Astrocyte (in vitro differentiated cells and primary cell): ENCODE measurements at regions not wholly inside any gene's neighbourhood (a gene's known extent, or its start where the extent isn't known, plus 50 kb on each side); places are given as distances from the start of the nearest gene placed in this dataset.
"Not testable (repeated sequence)": the region's sequence is repeated elsewhere in the genome, so short reads cannot be mapped to it uniquely, and the experiment has no call there.

ENCODE experiments used
- DNase-seq: peaks from one replicate; pipeline ENCODE4 v3.0.0-alpha.2; 2010; ENCODE audit warnings: low read depth
- FAIRE-seq: peaks from 2 replicates; lab custom pipeline; 2011; peaks lifted over from hg19 to GRCh38; lab: Jason Lieb, UNC
- H2AFZ ChIP-seq: 2 replicates; pipeline ENCODE4 v1.6.0; 2012; ENCODE audit warnings: low read depth, low read length, inconsistent platforms
- H3K27ac ChIP-seq: 2 replicates; pipeline ENCODE4 v1.5.1; 2011; ENCODE audit warnings: low read depth, low read length, inconsistent platforms
- H3K27me3 ChIP-seq: 2 replicates; pipeline ENCODE4 v1.6.0; 2011; ENCODE audit warnings: low read length, inconsistent platforms; ENCODE audit not compliant: insufficient read depth
- H3K36me3 ChIP-seq: 2 replicates; pipeline ENCODE4 v1.5.1; 2011; ENCODE audit warnings: low read length, inconsistent platforms; ENCODE audit not compliant: insufficient read depth
- H3K4me1 ChIP-seq: 2 replicates; pipeline ENCODE4 v1.5.1; 2011; ENCODE audit warnings: low read length, inconsistent platforms; ENCODE audit not compliant: insufficient read depth
- H3K4me2 ChIP-seq: 2 replicates; pipeline ENCODE4 v1.6.0; 2012; ENCODE audit warnings: low read length, inconsistent platforms
- H3K4me3 ChIP-seq: 2 replicates; pipeline ENCODE4 v1.5.1; 2011; ENCODE audit warnings: low read depth, mild to moderate bottlenecking, low read length, inconsistent platforms; ENCODE audit not compliant: insufficient read depth
- H3K79me2 ChIP-seq: 2 replicates; pipeline ENCODE4 v1.6.0; 2012; ENCODE audit warnings: mild to moderate bottlenecking, low read length, inconsistent platforms; ENCODE audit not compliant: insufficient read depth
- H3K9ac ChIP-seq: 2 replicates; pipeline ENCODE4 v1.6.0; 2012; ENCODE audit warnings: mild to moderate bottlenecking, low read length, inconsistent platforms
- H3K9me3 ChIP-seq: 2 replicates; pipeline ENCODE4 v1.5.1; 2012; ENCODE audit warnings: low read depth, mild to moderate bottlenecking, low read length, inconsistent platforms; ENCODE audit not compliant: insufficient read depth
- H4K20me1 ChIP-seq: 2 replicates; pipeline ENCODE4 v1.6.0; 2012; ENCODE audit warnings: low read length, inconsistent platforms; ENCODE audit not compliant: insufficient read depth
- H3K27ac Mint-ChIP-seq: one replicate; pipeline ENCODE4 v1.8.0; 2021; ENCODE audit warnings: mild to moderate bottlenecking, mixed read lengths; ENCODE audit not compliant: unreplicated experiment
- H3K27me3 Mint-ChIP-seq: one replicate; pipeline ENCODE4 v1.8.0; 2021; ENCODE audit warnings: low read depth, mixed read lengths; ENCODE audit not compliant: unreplicated experiment
- H3K36me3 Mint-ChIP-seq: one replicate; pipeline ENCODE4 v1.8.0; 2021; ENCODE audit warnings: low read depth, mixed read lengths; ENCODE audit not compliant: unreplicated experiment
- H3K4me1 Mint-ChIP-seq: one replicate; pipeline ENCODE4 v1.8.0; 2021; ENCODE audit warnings: low read depth, mixed read lengths; ENCODE audit not compliant: unreplicated experiment
- H3K4me3 Mint-ChIP-seq: one replicate; pipeline ENCODE4 v1.8.0; 2021; ENCODE audit warnings: mild to moderate bottlenecking, moderate library complexity, mixed read lengths; ENCODE audit not compliant: unreplicated experiment
- H3K9me3 Mint-ChIP-seq: one replicate; pipeline ENCODE4 v1.8.0; 2021; ENCODE audit warnings: mild to moderate bottlenecking, mixed read lengths; ENCODE audit not compliant: unreplicated experiment
- CTCF ChIP-seq: IDR thresholded peaks from 2 replicates; pipeline ENCODE4 v1.5.1; 2011; ENCODE audit warnings: low read depth, mild to moderate bottlenecking, inconsistent platforms, low read length, moderate library complexity; ENCODE audit not compliant: insufficient read depth
- EZH2 ChIP-seq: IDR thresholded peaks from 2 replicates; pipeline ENCODE4 v1.6.1; 2012; ENCODE audit warnings: mild to moderate bottlenecking, low read length, inconsistent platforms; ENCODE audit not compliant: insufficient read depth

DNA sequence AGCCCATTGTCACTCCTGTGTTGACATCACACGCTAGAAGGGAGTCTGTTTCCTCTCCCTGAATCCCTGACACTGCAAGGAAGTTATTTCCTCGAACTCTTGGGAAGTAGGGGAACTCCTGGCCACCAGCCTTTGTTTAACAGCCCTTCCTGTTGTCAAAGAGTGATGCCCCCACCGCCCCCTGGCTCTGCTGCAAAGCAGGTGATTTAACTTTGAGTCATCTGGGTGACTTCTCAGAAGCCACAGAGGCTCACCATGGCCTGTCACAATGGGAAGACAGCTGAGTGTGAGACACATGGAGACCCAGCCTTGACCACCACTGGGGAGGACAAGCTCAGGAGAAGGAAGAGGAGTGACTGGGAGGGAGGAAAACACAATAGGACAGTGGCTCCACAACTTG lies 182.8 kb downstream of the PSMG1 start:
- H3K9me3 Mint-ChIP-seq: peaks cover 2% of the 10 kb centered on the region
- no peak overlapping the region for H2AFZ ChIP-seq

GRCh38 chr21:38999161-38999560 lies 184.1 kb downstream of the PSMG1 start:
- Histone ChIP-seq H3K4me2 (no peak overlapping the region), H3K4me3 (no peak overlapping the region), H4K20me1 (no peaks in the 10 kb centered on the region), H3K27me3 (no peaks in the 10 kb centered on the region), H2AFZ (no peak overlapping the region), H3K27ac (no peak overlapping the region), H3K79me2 (no peaks in the 10 kb centered on the region), H3K9ac (no peak overlapping the region), H3K4me1 (peaks cover 13% of the 10 kb centered on the region), H3K9me3 (no peaks in the 10 kb centered on the region), H3K36me3 (no peaks in the 10 kb centered on the region)
- FAIRE-seq (no peak), DNase-seq (no peak)
- Mint-ChIP-seq H3K4me3 (no peak overlapping the region), H3K9me3 (peaks cover 2% of the 10 kb centered on the region), H3K27ac (no peak overlapping the region), H3K36me3 (no peaks in the 10 kb centered on the region), H3K4me1 (peaks cover 15% of the 10 kb centered on the region), H3K27me3 (peaks cover 13% of the 10 kb centered on the region)
- TF ChIP-seq EZH2 (no peak), CTCF (no peak)

More for the DNA sequence above, 182.8 kb downstream of the PSMG1 start:
- Histone ChIP-seq H3K4me1 (peaks cover 19% of the 10 kb centered on the region), H3K4me3 (no peak overlapping the region), H3K27ac (no peak overlapping the region), H3K9me3 (no peaks in the 10 kb centered on the region), H3K4me2 (no peak overlapping the region), H3K36me3 (no peaks in the 10 kb centered on the region), H3K27me3 (no peaks in the 10 kb centered on the region), H3K9ac (no peak overlapping the region), H4K20me1 (no peaks in the 10 kb centered on the region), H3K79me2 (no peaks in the 10 kb centered on the region)
- Mint-ChIP-seq H3K27me3 (peaks cover 13% of the 10 kb centered on the region), H3K27ac (no peak overlapping the region), H3K36me3 (no peaks in the 10 kb centered on the region), H3K4me3 (no peak overlapping the region), H3K4me1 (peaks cover 15% of the 10 kb centered on the region)
- FAIRE-seq (no peak), DNase-seq (no peak)
- no peak for TF ChIP-seq CTCF
- TF ChIP-seq EZH2: no peak

- not testable (repeated sequence) for H3K9me3 Mint-ChIP-seq, H3K4me3 Mint-ChIP-seq, H3K4me3 ChIP-seq, FAIRE-seq, DNase-seq, H3K27me3 ChIP-seq, H3K27ac ChIP-seq, H3K9me3 ChIP-seq, H3K36me3 Mint-ChIP-seq, H3K27ac Mint-ChIP-seq, H3K36me3 ChIP-seq, H3K4me2 ChIP-seq, H3K9ac ChIP-seq, H2AFZ ChIP-seq, H3K27me3 Mint-ChIP-seq, H3K79me2 ChIP-seq, H4K20me1 ChIP-seq
- peaks cover 19% of the 10 kb centered on the region for H3K4me1 Mint-ChIP-seq
- H3K4me1 ChIP-seq: peaks cover 18% of the 10 kb centered on the region
Measured at GRCh38 chr21:38998281-38998680, 185.0 kb downstream of the PSMG1 start.

GRCh38 chr21:38997843-38998175 lies 185.4 kb downstream of the PSMG1 start:
- H3K4me3 ChIP-seq, H4K20me1 ChIP-seq, H3K79me2 ChIP-seq, H3K27ac Mint-ChIP-seq, H3K9me3 ChIP-seq, H3K36me3 Mint-ChIP-seq, DNase-seq, H3K27me3 ChIP-seq, H3K9ac ChIP-seq, H3K36me3 ChIP-seq, H3K4me3 Mint-ChIP-seq, H3K27ac ChIP-seq, H2AFZ ChIP-seq, H3K27me3 Mint-ChIP-seq, FAIRE-seq, H3K4me2 ChIP-seq, H3K9me3 Mint-ChIP-seq: not testable (repeated sequence)
- peaks cover 20% of the 10 kb centered on the region for H3K4me1 Mint-ChIP-seq
- H3K4me1 ChIP-seq: peaks cover 23% of the 10 kb centered on the region
